Brain pericyte (primary cell): ENCODE measurements at regions not wholly inside any gene's neighbourhood (a gene's known extent, or its start where the extent isn't known, plus 50 kb on each side); places are given as distances from the start of the nearest gene placed in this dataset.

Experiments
- DNase-seq: peaks from one replicate; pipeline ENCODE4 v3.0.0-alpha.2; 2012; ENCODE audit warnings: low read depth, low spot score

DNA sequence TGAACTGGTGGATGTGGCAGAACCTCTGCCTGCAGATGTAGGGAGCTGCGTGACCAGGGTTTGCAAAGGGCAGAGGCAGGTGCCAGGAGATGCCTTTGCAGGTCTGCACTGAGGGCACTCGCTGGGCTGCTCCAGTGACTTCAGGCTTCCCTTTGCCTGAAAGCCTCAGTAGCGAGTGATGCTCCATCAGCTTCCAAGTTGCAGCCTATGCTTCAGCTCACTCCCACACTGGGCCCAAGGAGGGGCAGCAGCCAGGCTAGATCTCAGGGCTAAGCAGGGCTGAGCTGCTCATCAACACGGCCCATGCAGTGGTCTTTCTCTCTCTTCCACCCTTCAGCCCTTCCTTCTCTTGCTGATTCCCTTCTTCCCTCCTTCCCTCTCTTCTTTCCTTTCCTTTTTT lies 78.3 kb upstream of the RGMA start:
- no peak for DNase-seq

DNA sequence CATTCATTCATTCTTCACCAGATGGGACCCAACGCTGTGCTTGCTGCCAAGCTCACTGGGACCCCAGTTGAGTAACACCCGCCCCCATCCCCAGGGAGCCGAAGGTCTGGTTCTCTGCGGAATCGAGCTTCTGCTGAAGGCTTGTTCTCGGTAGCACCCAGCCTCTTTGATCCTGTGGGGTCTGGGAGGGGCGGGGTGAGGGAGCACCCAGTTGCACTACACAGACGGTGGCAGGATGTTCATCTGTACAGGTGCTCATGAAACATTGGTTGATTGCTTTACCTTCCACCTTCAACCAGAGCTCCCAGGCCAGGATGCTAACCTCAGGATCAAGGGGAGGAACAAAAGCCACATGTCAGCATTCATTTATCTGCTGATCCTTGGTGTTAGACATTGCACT lies 77.7 kb upstream of the RGMA start:
- no peak for DNase-seq

DNA sequence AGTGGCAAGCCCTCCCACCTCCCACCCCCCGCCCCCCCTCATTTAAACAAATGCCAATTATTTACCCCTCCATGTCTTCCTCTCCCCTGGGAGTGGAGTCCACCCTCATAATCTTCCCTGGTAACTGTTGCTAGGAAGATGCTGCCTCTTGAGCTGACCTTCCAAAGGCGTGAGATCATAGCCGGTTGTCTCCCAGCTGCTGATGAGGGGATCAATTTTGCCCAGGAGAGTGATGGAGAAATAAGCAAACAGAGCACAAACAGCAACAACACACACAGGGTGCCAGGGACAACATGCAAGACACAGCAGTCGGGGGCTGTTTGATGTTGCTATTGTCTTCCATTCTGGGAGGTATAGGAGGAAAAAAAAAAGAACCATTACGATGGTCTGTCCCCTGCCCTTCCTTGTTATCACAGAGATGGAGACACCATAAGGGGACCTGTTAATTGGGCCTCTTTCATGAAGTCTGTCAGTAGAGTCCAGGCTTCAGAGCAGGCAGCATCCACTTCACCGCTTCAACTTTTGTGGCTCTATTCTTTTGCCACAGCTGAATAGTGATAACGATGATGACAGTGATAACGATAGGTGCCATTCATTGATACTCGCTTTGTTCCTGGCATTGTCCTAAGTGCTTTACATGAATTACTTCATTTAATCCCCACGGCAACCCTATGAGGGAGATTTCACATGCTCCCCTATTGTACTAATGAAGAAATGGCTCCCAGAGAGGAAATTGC lies 76.9 kb upstream of the RGMA start:
- no peak for DNase-seq

DNA sequence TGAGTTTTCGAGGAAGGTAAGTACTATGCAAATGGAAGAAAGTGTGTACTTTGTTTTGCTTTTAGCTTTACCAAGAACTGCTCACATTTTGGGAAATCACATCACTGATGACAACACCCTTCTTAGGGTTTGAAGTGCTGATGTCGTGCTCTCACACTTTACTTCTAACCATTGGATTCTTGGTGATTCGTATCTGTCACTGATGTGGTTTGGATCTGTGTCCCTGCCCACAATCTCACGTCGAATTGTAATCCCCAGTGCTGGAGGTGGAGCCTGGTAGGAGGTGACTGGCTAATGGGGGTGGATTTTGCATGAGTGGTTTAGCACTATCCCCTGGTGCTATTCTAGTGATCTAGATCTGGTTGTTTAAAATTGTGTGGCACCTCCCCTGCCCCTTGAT lies 75.4 kb upstream of the RGMA start:
- no peak for DNase-seq

DNA sequence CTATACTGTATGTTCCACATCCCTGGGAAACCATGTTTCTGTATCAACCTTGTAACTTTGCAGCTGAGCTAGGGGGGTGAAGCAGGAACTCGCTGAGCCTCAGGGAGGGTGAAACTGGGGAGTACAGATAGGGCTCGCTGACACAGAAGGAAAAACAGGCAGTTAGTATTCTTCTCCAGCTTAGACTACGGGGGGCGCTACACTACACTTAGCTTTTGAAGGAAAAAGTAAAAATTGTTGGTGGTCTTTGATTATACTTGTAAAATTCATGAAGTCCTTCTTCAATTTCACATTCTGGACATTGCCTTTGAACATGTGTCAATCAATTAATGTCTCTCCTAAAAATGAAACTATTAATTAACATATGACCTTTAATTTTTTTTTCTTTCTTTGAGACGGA lies 73.5 kb upstream of the RGMA start:
- no peak for DNase-seq

DNA sequence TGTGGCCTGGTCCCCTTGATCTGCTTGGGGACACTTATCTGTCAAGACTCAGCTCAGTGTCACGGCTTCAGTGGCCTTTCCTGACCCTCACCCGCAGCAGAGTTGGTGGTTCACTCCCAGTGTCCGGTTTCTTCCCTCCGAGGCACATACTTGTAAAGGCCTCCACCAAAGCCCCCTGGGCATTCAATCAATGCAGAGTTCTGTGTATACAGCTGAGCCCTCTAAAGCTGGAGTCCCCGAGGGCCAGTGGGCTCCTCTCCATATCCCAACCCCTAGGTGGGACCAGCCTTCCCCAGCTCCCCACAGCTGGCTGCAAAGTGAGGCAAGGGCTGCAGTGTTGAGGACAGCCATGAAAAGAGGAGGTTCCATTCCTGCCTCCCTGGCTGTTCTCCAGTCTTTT lies 70.9 kb upstream of the RGMA start:
- DNase-seq = no peak

DNA sequence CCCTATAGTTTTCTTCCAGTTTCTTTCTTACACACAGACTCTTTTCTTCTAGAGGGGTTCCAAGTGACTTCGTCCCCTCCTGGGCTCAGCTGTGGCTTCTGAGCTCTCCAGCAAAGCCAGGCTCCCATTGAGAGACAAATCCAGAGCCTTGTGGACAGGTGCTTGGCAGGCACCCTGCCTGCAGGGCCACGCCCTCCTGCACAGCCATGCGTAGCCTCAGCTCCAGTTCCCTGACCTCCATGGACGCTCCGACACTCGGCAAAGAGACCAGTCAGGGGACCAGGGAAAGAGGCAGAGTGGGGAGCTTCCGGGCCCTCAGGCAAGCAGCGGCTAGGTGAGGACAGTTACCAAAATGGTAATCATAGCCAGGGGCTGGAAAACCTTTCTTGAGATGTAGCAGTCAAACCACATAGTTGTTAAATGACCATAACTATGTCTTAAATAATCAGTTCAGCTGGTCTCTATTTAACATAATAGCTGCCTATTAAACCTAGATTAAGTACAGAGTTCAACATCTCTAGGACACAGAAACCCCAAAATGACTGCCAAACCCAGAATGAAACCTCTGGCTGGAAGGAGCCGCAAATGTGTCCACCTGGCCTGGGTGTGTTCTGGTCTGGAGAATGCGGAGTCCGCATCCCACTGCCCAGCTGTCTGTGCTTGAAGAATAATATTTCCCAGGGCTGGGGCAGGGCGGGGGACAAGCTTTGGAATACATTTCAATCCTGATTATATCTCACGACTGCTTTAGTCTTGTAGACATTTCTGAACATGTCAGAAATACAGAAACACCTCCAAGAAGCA lies 69.3 kb upstream of the RGMA start:
- no peak for DNase-seq

DNA sequence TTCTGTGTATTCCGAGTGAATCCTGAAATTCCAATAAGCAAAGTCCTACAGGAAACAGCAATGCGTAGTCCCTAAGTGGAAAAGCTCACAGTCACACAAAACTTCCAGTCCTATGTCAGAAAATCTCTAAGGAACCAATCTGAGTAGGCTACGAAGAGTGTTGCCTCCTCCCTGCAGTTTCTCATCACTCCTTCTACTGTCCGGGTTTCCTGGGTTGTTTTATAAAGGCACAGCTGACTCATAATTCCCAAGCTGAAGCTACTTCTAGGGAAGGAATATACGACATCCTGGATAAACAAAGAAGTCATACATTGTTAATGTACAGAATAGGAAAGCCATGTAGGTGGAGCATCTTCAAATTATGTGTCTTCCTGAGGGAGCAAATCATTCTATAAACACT lies 65.7 kb upstream of the RGMA start:
- no peak for DNase-seq

DNA sequence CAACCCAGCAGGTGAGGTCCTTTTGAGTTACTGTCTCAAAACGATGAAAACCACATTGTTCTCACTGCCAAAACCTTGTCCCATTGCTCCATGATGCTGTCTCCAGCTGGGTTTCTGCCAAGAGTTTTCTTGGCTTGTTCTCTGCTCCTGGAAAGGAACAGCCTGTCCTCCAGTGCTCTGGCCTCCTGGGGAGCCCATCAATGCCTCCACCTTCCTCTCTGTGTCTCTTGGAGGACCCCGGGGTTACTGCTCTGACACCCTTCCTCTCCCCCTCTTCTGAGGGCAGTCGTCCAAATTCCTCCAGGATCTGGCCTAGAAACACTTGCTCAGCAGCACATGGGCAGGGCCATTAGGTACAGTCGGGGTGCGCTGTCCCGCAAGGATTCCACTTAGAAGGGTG lies 63.9 kb upstream of the RGMA start:
- no peak for DNase-seq

DNA sequence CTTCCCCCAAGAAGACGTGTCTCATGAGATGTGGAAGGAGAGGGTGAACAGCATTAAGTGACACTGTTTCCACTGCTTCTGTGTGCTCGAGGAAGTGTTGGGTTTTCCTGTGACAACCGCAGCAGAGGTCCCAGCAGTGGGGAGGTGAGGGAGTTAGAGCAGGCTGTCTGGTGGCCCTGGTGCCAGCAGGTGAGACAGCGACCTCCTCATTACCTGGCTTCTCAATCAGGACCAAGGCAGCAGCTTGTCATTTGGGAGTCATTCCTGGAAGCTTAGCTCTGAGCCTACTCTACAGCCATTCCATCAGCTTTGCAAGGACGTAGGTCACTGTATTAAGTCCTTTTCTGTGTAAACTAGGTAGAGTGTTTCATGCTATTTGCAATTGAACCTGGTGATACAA lies 63.3 kb upstream of the RGMA start:
- no peak for DNase-seq

DNA sequence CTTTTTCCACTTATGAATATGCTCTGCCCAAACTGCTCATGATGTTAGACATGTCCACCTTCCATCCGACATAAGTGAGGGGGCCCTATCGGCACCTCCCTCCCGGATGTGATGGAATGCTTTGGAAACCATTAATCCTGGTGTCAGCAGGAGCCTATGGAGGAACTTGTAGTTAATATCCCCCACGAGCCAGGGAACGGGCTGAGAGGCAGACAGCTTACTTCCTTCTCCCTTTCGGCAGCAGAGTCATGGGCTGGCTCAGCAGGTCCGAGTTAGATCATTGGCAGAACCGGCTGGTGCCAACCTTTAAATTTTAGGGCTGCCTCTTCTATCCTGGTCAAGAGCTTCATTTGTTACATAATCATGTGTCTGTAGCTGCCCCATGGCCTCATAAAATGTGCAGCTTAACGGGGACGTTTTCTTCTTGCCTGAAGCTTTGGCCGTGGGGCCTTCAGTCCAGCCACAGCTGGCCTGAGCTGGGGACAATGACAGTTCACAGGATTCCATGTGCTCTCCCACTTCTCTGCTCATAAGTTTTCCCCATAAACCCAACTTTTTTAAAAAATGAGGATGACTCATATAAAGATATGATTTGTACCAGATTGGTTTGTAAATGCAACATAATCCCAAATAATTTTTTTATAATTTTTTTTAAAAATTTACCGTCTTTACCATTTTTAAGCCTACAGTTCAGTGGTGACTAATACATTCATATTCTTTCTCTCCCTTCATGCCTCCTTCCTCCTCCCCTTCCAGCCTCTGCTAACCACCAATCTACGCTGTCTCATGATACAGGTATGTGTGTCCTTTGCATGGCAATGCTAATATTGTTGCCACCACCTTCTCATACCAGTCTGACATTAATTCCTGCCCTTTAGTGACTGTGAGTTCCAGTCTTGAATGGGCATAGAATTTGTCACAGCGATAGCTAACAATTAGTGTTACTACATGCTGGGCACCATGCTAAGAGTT lies 62.2 kb upstream of the RGMA start:
- no peak for DNase-seq

DNA sequence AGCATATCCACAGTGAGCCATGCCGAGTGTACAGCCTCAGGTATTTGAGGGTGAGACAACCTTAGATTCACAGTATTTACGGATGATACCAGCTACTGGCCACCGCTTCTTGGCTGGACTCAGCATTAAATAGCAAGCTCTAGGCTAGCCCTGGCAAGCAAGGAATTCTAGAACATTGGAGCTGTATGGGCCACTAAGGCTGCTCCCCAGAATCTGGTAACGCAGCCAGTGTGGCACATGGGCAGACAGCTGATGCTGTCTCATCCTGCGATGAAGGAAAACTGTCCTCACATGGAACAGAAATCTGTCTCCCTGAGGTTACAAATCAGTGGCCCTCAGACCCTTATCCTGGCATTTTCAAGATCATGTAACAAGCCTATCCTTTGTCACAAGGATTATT lies 57.6 kb upstream of the RGMA start:
- DNase-seq = no peak

DNA sequence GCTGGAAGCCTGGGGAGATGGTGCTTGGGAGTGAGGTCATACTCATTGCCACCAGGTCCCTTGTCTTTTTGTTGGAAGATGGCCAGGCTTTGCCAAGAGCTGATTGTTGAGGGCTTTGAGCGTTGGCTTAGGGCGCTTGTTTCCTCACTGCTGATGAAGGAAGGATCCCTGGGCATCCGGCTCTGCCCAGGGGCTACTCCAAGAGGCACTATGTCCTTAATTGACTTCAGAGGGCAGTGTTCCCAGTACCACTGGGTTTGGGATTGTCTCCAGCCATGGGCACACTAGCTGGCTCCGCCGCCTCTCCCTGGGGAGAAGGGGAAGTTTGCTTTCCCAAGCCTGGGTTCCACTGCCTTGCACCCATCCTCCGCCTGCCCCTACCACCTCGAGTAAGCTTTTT lies 57.2 kb upstream of the RGMA start:
- no peak for DNase-seq

DNA sequence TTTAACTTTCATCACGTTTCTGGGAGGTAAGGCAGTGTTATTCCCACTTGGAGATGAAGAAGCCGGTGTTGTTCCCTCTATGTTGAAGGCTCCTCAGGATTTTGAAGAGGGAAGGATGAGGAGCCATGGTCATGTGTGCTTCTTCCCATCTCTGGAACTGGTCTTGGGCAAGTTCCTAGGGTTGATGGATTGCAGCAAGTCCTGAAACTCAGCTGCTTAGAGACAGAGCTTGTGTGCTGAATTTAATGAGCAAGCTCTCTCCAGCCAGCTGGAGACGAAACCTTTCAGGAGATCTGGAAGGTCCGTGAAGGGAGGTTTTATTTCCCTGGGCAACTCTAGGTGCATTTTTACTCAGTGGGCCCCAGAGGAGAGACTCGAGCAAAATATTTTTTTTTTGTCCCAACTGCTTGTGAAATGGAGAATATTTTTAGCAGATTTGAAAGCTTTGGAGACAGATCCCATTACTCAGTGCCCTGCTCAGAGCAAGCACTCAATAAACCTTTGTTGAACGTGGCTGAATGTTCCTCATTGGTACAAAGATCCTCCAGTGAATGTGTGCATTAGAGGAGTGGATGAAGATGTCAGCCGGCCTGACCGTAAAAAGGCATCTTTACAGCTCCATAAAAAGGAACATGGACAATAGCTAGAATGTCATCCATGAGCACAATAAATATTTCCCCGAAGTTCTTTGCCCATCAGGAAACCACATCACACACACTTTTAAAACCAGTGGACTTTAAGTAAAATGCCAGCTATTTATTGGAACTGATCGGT lies 55.6 kb upstream of the RGMA start:
- DNase-seq = no peak

DNA sequence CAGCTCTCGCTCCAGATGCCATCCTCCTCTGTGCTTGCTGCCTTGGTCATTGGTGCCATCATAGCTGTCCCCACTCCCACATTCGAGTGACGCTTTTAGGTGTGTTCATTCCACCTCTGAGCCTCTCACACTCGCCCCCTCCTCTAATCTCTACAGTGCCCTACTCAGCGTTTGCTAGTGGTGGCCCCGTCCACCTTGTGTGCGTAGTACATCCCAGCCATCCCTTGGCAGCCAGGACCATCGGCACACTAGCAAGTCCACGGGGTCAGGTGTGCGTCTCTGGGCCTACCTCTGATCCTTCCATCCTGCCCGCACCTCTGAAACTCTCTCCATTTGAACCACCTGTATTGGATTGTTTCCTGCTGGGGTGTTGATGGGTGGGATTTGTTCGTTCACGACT lies 54.2 kb upstream of the RGMA start:
- DNase-seq = no peak

DNA sequence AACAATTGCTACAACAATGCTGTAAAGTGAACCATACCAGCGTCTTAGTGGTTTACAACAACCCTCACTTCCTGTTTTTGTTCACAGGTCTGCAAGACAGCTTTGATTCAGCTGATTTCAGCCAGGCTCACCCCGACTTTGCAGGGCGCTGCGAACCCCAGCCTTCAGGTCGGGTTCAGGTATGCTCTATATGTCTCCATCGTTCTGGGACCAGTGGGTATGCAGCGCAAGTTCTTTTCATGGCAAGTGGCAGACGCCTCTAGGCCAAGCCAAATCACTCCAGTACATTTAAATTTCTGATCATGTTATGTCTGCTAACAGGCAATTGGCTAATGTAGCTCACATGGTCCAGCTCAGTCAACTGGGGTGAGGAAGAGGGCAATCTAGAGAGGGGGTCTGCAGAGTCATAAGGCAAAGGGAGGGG lies 52.4 kb upstream of the RGMA start:
- no peak for DNase-seq

DNA sequence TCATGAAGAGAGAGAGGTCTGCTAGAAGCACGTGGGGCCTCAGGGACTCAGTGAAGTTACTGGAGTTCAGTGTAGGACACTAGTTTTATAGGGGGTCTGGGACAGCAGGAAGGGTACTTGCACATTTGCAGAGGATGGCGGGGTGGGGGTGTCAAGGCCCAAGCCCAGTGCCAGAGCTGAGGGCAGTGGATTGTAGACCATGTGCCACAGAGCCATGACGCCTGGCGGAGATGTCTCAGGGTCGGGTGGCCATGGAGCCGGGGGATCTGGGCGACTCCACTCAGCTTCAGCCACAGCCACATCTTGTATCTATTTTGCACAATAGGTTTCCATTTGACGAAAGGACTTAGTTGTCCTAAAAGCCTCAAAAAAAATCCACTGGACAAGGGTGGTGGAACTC lies 50.4 kb upstream of the RGMA start:
- no peak for DNase-seq

DNA sequence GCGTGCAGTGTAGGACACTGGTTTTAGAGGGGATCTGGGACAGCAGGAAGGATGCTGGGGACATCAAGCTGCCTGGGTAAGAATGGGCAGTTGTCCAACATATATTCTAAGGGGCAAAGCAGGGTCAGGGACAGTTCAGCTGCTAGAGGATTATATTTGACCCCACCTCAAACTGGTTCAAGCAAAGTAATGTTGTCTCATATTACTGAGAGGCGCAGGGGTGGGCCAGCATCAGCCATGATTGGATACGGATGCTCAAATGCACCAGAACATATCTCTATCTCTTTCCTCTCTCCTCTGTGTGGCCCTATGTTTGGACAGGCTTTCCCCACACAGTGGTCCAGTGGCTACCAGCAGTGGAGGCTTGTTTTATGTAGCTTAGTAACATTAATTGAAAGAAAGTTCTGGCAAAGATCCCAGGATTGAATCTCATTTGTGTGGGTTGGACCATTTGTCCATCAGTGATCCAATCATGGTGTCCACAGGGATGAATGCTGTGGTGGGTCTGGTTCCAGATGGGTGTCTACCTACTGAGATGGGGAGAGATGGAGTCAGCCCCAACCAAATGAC lies 49.8 kb upstream of the RGMA start:
- DNase-seq = no peak
